OCI-LY1 (cell line): ENCODE measurements at regions not wholly inside any gene's neighbourhood (a gene's known extent, or its start where the extent isn't known, plus 50 kb on each side); places are given as distances from the start of the nearest gene placed in this dataset.

Experiments
- EZH2 ChIP-seq: fragments of 200-600 bp; sonication (generic), shearing (Covaris generic); IDR thresholded peaks from 2 replicates; pipeline ENCODE4 v1.8.0; 2017; ENCODE audit warnings: borderline replicate concordance, mixed run types, mild to moderate bottlenecking, antibody characterized with exemption, low read length, moderate library complexity, mixed read lengths
- TF ChIP-seq, protein P1 (sequence below): fragments of 200-600 bp; sonication (generic), shearing (Covaris generic); IDR thresholded peaks from 2 replicates; pipeline ENCODE4 v1.5.1; 2017; ENCODE audit warnings: mild to moderate bottlenecking, antibody characterized with exemption, low read length, moderate library complexity, mixed read lengths

DNA sequence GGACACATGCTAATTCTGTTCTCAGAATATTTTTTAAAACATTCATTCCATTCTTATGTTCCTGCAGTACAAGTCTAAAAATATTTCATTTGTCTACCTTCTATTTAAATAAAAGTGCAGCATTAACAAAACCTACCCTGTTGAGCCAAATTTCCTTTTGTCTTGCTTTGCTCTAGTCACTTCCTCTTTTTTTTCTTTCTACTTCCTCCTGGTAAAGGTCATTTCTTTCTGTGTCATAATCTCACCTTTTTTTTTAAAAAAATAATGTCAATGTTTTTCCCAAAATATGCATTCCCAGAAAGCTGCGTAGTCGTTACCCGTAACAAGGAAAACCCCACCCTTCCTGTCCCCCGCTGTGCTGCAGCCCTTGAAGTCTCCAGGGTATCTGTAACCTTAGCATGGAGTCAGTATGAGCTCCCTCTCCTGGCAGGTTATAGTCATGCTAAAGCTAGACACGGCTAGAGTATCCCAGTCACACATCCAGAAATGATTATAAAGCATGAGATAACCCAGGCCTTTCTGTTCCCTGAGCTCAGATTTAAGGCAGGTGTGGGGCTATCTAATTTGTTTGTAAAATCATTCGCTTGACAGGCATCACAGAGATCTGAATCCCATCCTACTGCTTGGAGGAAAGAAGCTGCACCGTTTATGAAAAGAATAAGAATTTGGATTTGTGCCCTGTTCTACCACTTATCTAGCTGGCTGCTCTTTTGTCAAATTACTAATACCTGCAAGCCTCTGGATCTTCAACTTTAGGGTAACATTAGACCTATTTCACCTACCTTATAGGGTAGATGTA, 51.1 kb upstream of the EED start:
- no peak for TF ChIP-seq EZH2
- TF ChIP-seq, protein P1, sequence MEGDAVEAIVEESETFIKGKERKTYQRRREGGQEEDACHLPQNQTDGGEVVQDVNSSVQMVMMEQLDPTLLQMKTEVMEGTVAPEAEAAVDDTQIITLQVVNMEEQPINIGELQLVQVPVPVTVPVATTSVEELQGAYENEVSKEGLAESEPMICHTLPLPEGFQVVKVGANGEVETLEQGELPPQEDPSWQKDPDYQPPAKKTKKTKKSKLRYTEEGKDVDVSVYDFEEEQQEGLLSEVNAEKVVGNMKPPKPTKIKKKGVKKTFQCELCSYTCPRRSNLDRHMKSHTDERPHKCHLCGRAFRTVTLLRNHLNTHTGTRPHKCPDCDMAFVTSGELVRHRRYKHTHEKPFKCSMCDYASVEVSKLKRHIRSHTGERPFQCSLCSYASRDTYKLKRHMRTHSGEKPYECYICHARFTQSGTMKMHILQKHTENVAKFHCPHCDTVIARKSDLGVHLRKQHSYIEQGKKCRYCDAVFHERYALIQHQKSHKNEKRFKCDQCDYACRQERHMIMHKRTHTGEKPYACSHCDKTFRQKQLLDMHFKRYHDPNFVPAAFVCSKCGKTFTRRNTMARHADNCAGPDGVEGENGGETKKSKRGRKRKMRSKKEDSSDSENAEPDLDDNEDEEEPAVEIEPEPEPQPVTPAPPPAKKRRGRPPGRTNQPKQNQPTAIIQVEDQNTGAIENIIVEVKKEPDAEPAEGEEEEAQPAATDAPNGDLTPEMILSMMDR = peak; percentile 97
